Astrocyte (in vitro differentiated cells and primary cell): ENCODE measurements at regions not wholly inside any gene's neighbourhood (a gene's known extent, or its start where the extent isn't known, plus 50 kb on each side); places are given as distances from the start of the nearest gene placed in this dataset.
"Not testable (repeated sequence)": the region's sequence is repeated elsewhere in the genome, so short reads cannot be mapped to it uniquely, and the experiment has no call there.

Source experiments
- DNase-seq: peaks from one replicate; pipeline ENCODE4 v3.0.0-alpha.2; 2010; ENCODE audit warnings: low read depth
- FAIRE-seq: peaks from 2 replicates; lab custom pipeline; 2011; peaks lifted over from hg19 to GRCh38; lab: Jason Lieb, UNC
- H2AFZ ChIP-seq: 2 replicates; pipeline ENCODE4 v1.6.0; 2012; ENCODE audit warnings: low read depth, low read length, inconsistent platforms
- H3K27ac ChIP-seq: 2 replicates; pipeline ENCODE4 v1.5.1; 2011; ENCODE audit warnings: low read depth, low read length, inconsistent platforms
- H3K27me3 ChIP-seq: 2 replicates; pipeline ENCODE4 v1.6.0; 2011; ENCODE audit warnings: low read length, inconsistent platforms; ENCODE audit not compliant: insufficient read depth
- H3K36me3 ChIP-seq: 2 replicates; pipeline ENCODE4 v1.5.1; 2011; ENCODE audit warnings: low read length, inconsistent platforms; ENCODE audit not compliant: insufficient read depth
- H3K4me1 ChIP-seq: 2 replicates; pipeline ENCODE4 v1.5.1; 2011; ENCODE audit warnings: low read length, inconsistent platforms; ENCODE audit not compliant: insufficient read depth
- H3K4me2 ChIP-seq: 2 replicates; pipeline ENCODE4 v1.6.0; 2012; ENCODE audit warnings: low read length, inconsistent platforms
- H3K4me3 ChIP-seq: 2 replicates; pipeline ENCODE4 v1.5.1; 2011; ENCODE audit warnings: low read depth, mild to moderate bottlenecking, low read length, inconsistent platforms; ENCODE audit not compliant: insufficient read depth
- H3K79me2 ChIP-seq: 2 replicates; pipeline ENCODE4 v1.6.0; 2012; ENCODE audit warnings: mild to moderate bottlenecking, low read length, inconsistent platforms; ENCODE audit not compliant: insufficient read depth
- H3K9ac ChIP-seq: 2 replicates; pipeline ENCODE4 v1.6.0; 2012; ENCODE audit warnings: mild to moderate bottlenecking, low read length, inconsistent platforms
- H3K9me3 ChIP-seq: 2 replicates; pipeline ENCODE4 v1.5.1; 2012; ENCODE audit warnings: low read depth, mild to moderate bottlenecking, low read length, inconsistent platforms; ENCODE audit not compliant: insufficient read depth
- H4K20me1 ChIP-seq: 2 replicates; pipeline ENCODE4 v1.6.0; 2012; ENCODE audit warnings: low read length, inconsistent platforms; ENCODE audit not compliant: insufficient read depth
- H3K27ac Mint-ChIP-seq: one replicate; pipeline ENCODE4 v1.8.0; 2021; ENCODE audit warnings: mild to moderate bottlenecking, mixed read lengths; ENCODE audit not compliant: unreplicated experiment
- H3K27me3 Mint-ChIP-seq: one replicate; pipeline ENCODE4 v1.8.0; 2021; ENCODE audit warnings: low read depth, mixed read lengths; ENCODE audit not compliant: unreplicated experiment
- H3K36me3 Mint-ChIP-seq: one replicate; pipeline ENCODE4 v1.8.0; 2021; ENCODE audit warnings: low read depth, mixed read lengths; ENCODE audit not compliant: unreplicated experiment
- H3K4me1 Mint-ChIP-seq: one replicate; pipeline ENCODE4 v1.8.0; 2021; ENCODE audit warnings: low read depth, mixed read lengths; ENCODE audit not compliant: unreplicated experiment
- H3K4me3 Mint-ChIP-seq: one replicate; pipeline ENCODE4 v1.8.0; 2021; ENCODE audit warnings: mild to moderate bottlenecking, moderate library complexity, mixed read lengths; ENCODE audit not compliant: unreplicated experiment
- H3K9me3 Mint-ChIP-seq: one replicate; pipeline ENCODE4 v1.8.0; 2021; ENCODE audit warnings: mild to moderate bottlenecking, mixed read lengths; ENCODE audit not compliant: unreplicated experiment
- CTCF ChIP-seq: IDR thresholded peaks from 2 replicates; pipeline ENCODE4 v1.5.1; 2011; ENCODE audit warnings: low read depth, mild to moderate bottlenecking, inconsistent platforms, low read length, moderate library complexity; ENCODE audit not compliant: insufficient read depth
- EZH2 ChIP-seq: IDR thresholded peaks from 2 replicates; pipeline ENCODE4 v1.6.1; 2012; ENCODE audit warnings: mild to moderate bottlenecking, low read length, inconsistent platforms; ENCODE audit not compliant: insufficient read depth

GRCh38 chr16:10282367-10282766 is 100.1 kb upstream of the GRIN2A start:
- Histone ChIP-seq H3K9ac (no peak overlapping the region), H3K9me3 (no peaks in the 10 kb centered on the region), H4K20me1 (no peaks in the 10 kb centered on the region), H3K36me3 (no peaks in the 10 kb centered on the region), H2AFZ (no peak overlapping the region), H3K4me2 (no peak overlapping the region), H3K4me1 (no peaks in the 10 kb centered on the region), H3K27me3 (no peaks in the 10 kb centered on the region), H3K27ac (no peak overlapping the region), H3K79me2 (no peaks in the 10 kb centered on the region), H3K4me3 (no peak overlapping the region)
- Mint-ChIP-seq H3K36me3 (no peaks in the 10 kb centered on the region), H3K4me1 (no peaks in the 10 kb centered on the region), H3K9me3 (peaks cover 11% of the 10 kb centered on the region), H3K27ac (no peak overlapping the region), H3K27me3 (peaks cover 1% of the 10 kb centered on the region), H3K4me3 (no peak overlapping the region)
- TF ChIP-seq EZH2 = no peak
- TF ChIP-seq CTCF = no peak
- DNase-seq (no peak), FAIRE-seq (no peak)

- not testable (repeated sequence) for H4K20me1 ChIP-seq, H3K9ac ChIP-seq, H3K36me3 Mint-ChIP-seq, H3K9me3 Mint-ChIP-seq, H3K27me3 ChIP-seq, H3K4me2 ChIP-seq, DNase-seq, H3K4me1 ChIP-seq, H3K27me3 Mint-ChIP-seq, H3K36me3 ChIP-seq, H3K4me3 Mint-ChIP-seq, H3K4me3 ChIP-seq, FAIRE-seq, H3K9me3 ChIP-seq, H3K27ac Mint-ChIP-seq, H2AFZ ChIP-seq, H3K4me1 Mint-ChIP-seq, H3K27ac ChIP-seq, H3K79me2 ChIP-seq
Measured at GRCh38 chr16:10283246-10283645, 101.0 kb upstream of the GRIN2A start.

- DNase-seq, H3K27me3 ChIP-seq, H3K4me1 ChIP-seq, H3K79me2 ChIP-seq, FAIRE-seq, H3K4me2 ChIP-seq, H3K4me3 Mint-ChIP-seq, H3K9ac ChIP-seq, H3K9me3 ChIP-seq, H3K4me3 ChIP-seq, H2AFZ ChIP-seq, H3K36me3 ChIP-seq, H3K4me1 Mint-ChIP-seq, H3K27me3 Mint-ChIP-seq, H3K27ac ChIP-seq, H3K36me3 Mint-ChIP-seq, H3K27ac Mint-ChIP-seq, H4K20me1 ChIP-seq: not testable (repeated sequence)
- peaks cover 26% of the 10 kb centered on the region for H3K9me3 Mint-ChIP-seq
Measured at GRCh38 chr16:10290467-10291105, 95.3 kb upstream of the ATF7IP2 start.

- H3K4me1 ChIP-seq, H3K27me3 Mint-ChIP-seq, H3K4me3 ChIP-seq, H3K36me3 Mint-ChIP-seq, H3K27ac ChIP-seq, H4K20me1 ChIP-seq, H3K79me2 ChIP-seq, H3K27ac Mint-ChIP-seq, H3K9me3 ChIP-seq, H3K36me3 ChIP-seq, H3K27me3 ChIP-seq, H3K9ac ChIP-seq, H3K4me3 Mint-ChIP-seq, H3K4me1 Mint-ChIP-seq, DNase-seq, FAIRE-seq, H2AFZ ChIP-seq, H3K4me2 ChIP-seq: not testable (repeated sequence)
- peaks cover 26% of the 10 kb centered on the region for H3K9me3 Mint-ChIP-seq
Measured at GRCh38 chr16:10292197-10292596, 93.7 kb upstream of the ATF7IP2 start.

GRCh38 chr16:10292976-10293375 is 92.9 kb upstream of the ATF7IP2 start:
- not testable (repeated sequence) for H3K9me3 ChIP-seq, H3K4me2 ChIP-seq, H3K36me3 ChIP-seq, H3K36me3 Mint-ChIP-seq, H3K79me2 ChIP-seq, H2AFZ ChIP-seq, FAIRE-seq, DNase-seq, H3K9ac ChIP-seq, H3K27me3 ChIP-seq, H3K27ac Mint-ChIP-seq, H4K20me1 ChIP-seq, H3K4me1 Mint-ChIP-seq, H3K4me1 ChIP-seq, H3K27me3 Mint-ChIP-seq, H3K4me3 Mint-ChIP-seq, H3K4me3 ChIP-seq, H3K27ac ChIP-seq
- H3K9me3 Mint-ChIP-seq = peaks cover 26% of the 10 kb centered on the region
